ENCODE measurements at regions not wholly inside any gene's neighbourhood (a gene's known extent, or its start where the extent isn't known, plus 50 kb on each side); places are given as distances from the start of the nearest gene placed in this dataset.

DNA sequence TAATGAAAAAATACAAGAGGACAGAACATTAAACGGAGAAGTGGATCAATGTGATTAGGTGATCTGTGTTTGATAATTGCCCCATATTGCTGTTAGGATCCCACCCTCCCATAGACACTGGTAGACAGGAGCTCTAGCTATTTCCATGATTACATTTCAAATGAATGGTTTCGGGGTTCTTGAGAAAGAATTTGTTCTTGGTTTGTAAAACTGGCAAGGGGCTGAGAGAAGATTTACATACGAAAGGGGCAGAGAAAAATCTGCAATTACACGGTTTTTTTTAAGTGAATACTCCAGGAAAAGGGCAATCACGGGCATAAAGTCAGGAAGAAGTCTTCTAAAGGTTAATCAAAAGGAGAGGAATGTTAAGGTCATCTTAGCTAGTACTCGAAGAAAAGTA, 2125.7 kb upstream of the PCDH20 start:
- no peak for TF ChIP-seq EZH2phosphoT487 (conservative IDR thresholded peaks at IDR 0.05; ENCODE audit: low read length)
- TF ChIP-seq, protein P1, sequence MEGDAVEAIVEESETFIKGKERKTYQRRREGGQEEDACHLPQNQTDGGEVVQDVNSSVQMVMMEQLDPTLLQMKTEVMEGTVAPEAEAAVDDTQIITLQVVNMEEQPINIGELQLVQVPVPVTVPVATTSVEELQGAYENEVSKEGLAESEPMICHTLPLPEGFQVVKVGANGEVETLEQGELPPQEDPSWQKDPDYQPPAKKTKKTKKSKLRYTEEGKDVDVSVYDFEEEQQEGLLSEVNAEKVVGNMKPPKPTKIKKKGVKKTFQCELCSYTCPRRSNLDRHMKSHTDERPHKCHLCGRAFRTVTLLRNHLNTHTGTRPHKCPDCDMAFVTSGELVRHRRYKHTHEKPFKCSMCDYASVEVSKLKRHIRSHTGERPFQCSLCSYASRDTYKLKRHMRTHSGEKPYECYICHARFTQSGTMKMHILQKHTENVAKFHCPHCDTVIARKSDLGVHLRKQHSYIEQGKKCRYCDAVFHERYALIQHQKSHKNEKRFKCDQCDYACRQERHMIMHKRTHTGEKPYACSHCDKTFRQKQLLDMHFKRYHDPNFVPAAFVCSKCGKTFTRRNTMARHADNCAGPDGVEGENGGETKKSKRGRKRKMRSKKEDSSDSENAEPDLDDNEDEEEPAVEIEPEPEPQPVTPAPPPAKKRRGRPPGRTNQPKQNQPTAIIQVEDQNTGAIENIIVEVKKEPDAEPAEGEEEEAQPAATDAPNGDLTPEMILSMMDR (IDR thresholded peaks at IDR 0.05; ENCODE audit: insufficient read depth, low read length, poor library complexity, severe bottlenecking), result no peak

Measured in SU-DHL-6 (cell line).